Thyroid gland (tissue), 4 donors: ENCODE measurements at regions not wholly inside any gene's neighbourhood (a gene's known extent, or its start where the extent isn't known, plus 50 kb on each side); places are given as distances from the start of the nearest gene placed in this dataset.

Experiments used
- DNase-seq, 2 donors: peaks; one replicate each; pipeline ENCODE4 v3.0.0-alpha.2; 2019
- H3K27ac ChIP-seq, 3 donors: fragments of 200-600 bp; sonication (generic); 1 replicate in 2 of 3; 2 replicates in 1 of 3; pipeline ENCODE4 v1.5.1; 2016 to 2019; ENCODE audit warnings: mild to moderate bottlenecking in 1 of 3, moderate library complexity in 1 of 3
- H3K27me3 ChIP-seq: fragments of 200-600 bp; sonication (generic); one replicate; pipeline ENCODE4 v1.5.1; 2019
- H3K36me3 ChIP-seq, 2 donors: fragments of 200-600 bp; sonication (generic); one replicate each; pipeline ENCODE4 v1.5.1; 2016 to 2019
- H3K4me1 ChIP-seq, 2 donors: fragments of 200-600 bp; sonication (generic); one replicate each; pipeline ENCODE4 v1.5.1; 2017 to 2019
- H3K4me3 ChIP-seq, 3 donors: fragments of 200-600 bp; sonication (generic); replicated peaks in 1 of 3; 1 replicate in 2 of 3; 2 replicates in 1 of 3; pipeline ENCODE4 v1.5.1; 2016; ENCODE audit warnings: mild to moderate bottlenecking in 1 of 3
- H3K9me3 ChIP-seq: fragments of 200-600 bp; sonication (generic); one replicate; pipeline ENCODE4 v1.5.1; 2017
- POLR2A ChIP-seq, 2 donors: fragments of 450-650 bp; IDR thresholded peaks; one replicate each; pipeline ENCODE4 v1.6.1; 2017; ENCODE audit warnings: antibody characterized with exemption in 2 of 2, mild to moderate bottlenecking in 2 of 2, moderate library complexity in 1 of 2
- WGBS, 2 donors: methylation state at CpG; one replicate each; pipeline ENCODE4 v1.1.5; 2017; 5-methylcytosine and 5-hydroxymethylcytosine counted together
- intact Hi-C: fragments of 100-400 bp; cut with DNase I; formaldehyde crosslinking; loops from one replicate; pipeline ENCODE4 v1.15.1; 2023
- TF ChIP-seq, protein P1 (sequence below), 6 experiments: fragments of 200-600 bp in 3 of 6; fragments of 450-650 bp in 3 of 6; sonication (generic) in 3 of 6; IDR thresholded peaks; one replicate each; pipeline ENCODE4 v1.5.1; 2016 to 2019; ENCODE audit warnings: antibody characterized with exemption in 6 of 6, mild to moderate bottlenecking in 2 of 6, inconsistent platforms in 1 of 6, moderate library complexity in 1 of 6

DNA sequence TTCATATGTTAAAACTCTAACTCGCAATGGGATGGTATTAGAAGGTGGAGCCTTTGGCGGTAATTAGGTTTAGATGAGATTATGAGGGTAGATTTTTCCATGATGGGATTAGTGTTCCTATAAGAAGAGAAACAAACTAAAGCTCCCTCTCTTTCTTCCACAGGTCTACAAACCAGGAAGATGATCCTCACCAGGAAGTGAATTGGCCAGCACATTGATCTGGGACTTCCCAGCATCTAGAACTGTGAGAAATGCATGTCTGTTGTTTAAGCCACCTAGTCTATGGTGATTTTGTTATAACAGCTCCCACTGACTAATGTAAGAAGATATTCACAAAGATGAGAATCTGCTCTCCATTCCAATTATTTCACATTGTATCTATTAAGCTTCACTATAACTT lies 2266.9 kb downstream of the PCDH7 start:
- no peaks in the 10 kb centered on the region for H3K36me3 ChIP-seq
- H3K27me3 ChIP-seq = no peaks in the 10 kb centered on the region
- intact Hi-C loops = no loop called here
- no peak overlapping the region for H3K27ac ChIP-seq
- H3K4me1 ChIP-seq = no peaks in the 10 kb centered on the region
- no peak for DNase-seq
- no peaks in the 10 kb centered on the region for H3K9me3 ChIP-seq
- no peak overlapping the region for H3K4me3 ChIP-seq
- TF ChIP-seq POLR2A (IDR thresholded peaks at IDR 0.05) = no peak
- TF ChIP-seq, protein P1, sequence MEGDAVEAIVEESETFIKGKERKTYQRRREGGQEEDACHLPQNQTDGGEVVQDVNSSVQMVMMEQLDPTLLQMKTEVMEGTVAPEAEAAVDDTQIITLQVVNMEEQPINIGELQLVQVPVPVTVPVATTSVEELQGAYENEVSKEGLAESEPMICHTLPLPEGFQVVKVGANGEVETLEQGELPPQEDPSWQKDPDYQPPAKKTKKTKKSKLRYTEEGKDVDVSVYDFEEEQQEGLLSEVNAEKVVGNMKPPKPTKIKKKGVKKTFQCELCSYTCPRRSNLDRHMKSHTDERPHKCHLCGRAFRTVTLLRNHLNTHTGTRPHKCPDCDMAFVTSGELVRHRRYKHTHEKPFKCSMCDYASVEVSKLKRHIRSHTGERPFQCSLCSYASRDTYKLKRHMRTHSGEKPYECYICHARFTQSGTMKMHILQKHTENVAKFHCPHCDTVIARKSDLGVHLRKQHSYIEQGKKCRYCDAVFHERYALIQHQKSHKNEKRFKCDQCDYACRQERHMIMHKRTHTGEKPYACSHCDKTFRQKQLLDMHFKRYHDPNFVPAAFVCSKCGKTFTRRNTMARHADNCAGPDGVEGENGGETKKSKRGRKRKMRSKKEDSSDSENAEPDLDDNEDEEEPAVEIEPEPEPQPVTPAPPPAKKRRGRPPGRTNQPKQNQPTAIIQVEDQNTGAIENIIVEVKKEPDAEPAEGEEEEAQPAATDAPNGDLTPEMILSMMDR (IDR thresholded peaks at IDR 0.05) = no peak
- WGBS, 2 donors = 86 to 94% methylated on average over 2 of the region's 2 CpGs

DNA sequence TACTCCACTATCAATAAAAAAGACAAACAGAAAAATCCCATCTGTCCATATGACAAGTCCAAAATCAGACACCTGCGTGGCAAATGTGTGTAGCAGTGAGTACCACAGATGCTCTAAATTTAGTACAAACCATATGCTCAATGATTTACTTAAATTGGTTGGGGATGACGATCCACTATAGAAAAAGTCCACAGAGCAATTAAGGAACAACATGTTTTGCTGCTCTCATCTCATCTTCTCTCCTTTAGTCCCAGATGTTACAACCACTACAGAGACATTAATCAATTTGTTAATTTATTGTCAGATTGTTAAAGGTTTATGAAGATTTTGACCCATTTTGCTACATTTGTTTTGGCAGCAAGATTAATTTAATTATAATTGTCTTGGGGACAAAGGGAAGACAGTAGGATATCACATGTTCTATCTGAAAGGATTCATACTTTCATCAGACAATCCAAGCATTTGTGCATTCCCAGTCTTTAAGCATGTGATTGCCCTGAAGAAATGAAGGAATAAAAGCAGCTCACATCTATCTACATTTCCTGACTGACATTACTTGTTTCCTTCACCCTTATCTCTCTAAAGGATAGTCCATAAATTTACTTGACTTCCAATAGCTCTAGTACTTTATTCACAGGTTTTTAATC lies 2268.1 kb downstream of the PCDH7 start:
- intact Hi-C loops = no loop called here
- no peaks in the 10 kb centered on the region for H3K27me3 ChIP-seq
- TF ChIP-seq, protein P1 (IDR thresholded peaks at IDR 0.05) = no peak
- no peak for TF ChIP-seq POLR2A (IDR thresholded peaks at IDR 0.05)
- H3K4me3 ChIP-seq = no peak overlapping the region
- H3K9me3 ChIP-seq = no peaks in the 10 kb centered on the region
- H3K36me3 ChIP-seq = no peaks in the 10 kb centered on the region
- WGBS, 2 donors = 79 to 93% methylated on average over 2 of the region's 2 CpGs
- DNase-seq = no peak
- no peaks in the 10 kb centered on the region for H3K4me1 ChIP-seq
- H3K27ac ChIP-seq = no peak overlapping the region

DNA sequence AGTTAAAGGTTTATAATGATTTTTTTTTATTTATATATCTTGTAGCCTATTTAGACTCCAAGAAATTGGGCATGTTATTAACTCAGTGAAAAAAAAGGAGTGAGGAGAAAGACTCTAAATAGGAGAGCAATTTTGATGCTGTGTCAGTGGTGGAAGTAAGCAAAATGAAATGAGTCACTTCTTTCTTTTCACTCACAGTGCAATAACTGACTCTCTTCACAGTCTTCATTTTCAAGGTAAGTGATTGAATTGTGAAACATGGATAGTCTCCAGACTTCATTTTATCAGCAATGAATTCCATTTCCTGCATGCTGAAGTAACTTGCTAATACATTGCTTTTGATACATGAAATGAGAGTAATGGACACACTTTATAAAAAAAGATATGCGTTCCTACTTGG lies 2271.5 kb downstream of the PCDH7 start:
- intact Hi-C loops = no loop called here
- DNase-seq = no peak
- Histone ChIP-seq H3K27me3 (no peaks in the 10 kb centered on the region), H3K9me3 (no peaks in the 10 kb centered on the region), H3K4me1 (no peaks in the 10 kb centered on the region), H3K4me3 (no peak overlapping the region), H3K36me3 (no peaks in the 10 kb centered on the region), H3K27ac (no peak overlapping the region)
- no peak for TF ChIP-seq POLR2A (IDR thresholded peaks at IDR 0.05)
- TF ChIP-seq, protein P1 (IDR thresholded peaks at IDR 0.05) = no peak
- WGBS, 2 donors = 86 to 91% methylated on average over 1 of the region's 1 CpG

DNA sequence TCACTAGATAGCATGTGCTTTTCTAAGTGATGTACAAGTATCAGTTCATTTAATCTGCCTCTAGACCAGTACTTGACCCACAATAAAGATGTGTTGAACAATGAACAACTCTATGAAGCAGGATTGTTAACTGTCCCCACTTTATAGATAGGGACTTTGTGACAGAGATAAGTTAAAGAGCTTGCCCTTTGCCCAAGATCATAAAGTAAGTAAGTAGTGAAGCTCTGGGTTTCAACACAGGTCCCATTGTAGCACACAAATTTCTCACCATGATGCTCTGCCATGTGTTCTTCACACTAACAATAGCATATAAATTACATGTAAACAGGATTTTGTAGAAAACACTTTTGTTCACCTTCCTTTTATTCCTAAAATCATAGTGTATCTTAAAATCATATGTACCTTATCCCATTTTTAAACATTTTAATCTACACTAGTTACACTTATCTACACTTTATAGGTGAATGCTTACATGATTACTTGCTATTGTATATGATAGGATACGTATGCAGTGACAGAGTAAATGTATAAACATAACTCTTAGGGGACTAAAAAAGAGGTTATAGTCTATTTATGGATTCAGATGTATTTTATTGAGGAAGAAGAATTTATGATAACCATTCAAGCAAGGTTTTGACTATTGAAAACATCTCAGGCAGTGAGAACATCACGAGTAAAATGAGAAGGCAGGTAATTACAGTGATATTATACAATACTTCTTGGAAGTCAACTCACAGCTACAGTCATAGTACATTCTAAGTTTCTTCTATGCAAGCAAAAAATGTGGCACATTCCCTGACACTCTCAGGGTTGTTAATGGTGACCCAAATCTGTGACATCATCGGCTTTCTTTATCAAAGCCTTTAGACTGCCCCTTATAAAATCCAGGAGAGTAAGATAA lies 2275.1 kb downstream of the PCDH7 start:
- no peak for DNase-seq
- Histone ChIP-seq H3K27me3 (no peaks in the 10 kb centered on the region), H3K36me3 (no peaks in the 10 kb centered on the region), H3K4me3 (no peak overlapping the region), H3K27ac (no peak overlapping the region), H3K9me3 (no peaks in the 10 kb centered on the region), H3K4me1 (no peaks in the 10 kb centered on the region)
- intact Hi-C loops = no loop called here
- TF ChIP-seq, protein P1 (IDR thresholded peaks at IDR 0.05) = no peak
- WGBS, 2 donors = 84 to 91% methylated on average over 3 of the region's 3 CpGs

DNA sequence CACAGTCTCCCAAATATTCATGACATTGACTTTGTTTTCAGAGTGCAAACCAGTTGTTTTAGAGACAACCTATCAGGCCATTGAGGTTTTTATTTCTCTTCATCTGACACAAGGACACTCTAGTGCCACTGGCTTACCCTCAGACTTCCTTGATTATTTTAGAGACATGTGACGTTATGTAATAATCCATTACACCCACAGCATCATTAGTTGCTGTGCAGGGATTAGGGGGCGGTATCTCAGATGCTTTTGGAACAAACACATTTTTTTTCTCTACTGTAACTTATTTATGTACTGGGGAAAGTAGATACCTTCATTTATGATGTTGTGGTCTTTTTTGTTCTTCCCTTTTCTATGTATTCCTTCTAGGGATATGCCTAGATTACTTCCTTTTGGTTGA lies 2293.1 kb downstream of the PCDH7 start:
- intact Hi-C loops = no loop called here
- Histone ChIP-seq H3K9me3 (no peaks in the 10 kb centered on the region), H3K4me3 (no peak overlapping the region), H3K27me3 (no peaks in the 10 kb centered on the region), H3K36me3 (no peaks in the 10 kb centered on the region), H3K27ac (no peak overlapping the region), H3K4me1 (no peaks in the 10 kb centered on the region)
- TF ChIP-seq, protein P1 (IDR thresholded peaks at IDR 0.05) = no peak
- TF ChIP-seq POLR2A (IDR thresholded peaks at IDR 0.05) = no peak
- DNase-seq = no peak
- 70 to 77% methylated on average over 2 of the region's 2 CpGs for WGBS, 2 donors
